ENCODE measurements at regions not wholly inside any gene's neighbourhood (a gene's known extent, or its start where the extent isn't known, plus 50 kb on each side); places are given as distances from the start of the nearest gene placed in this dataset.

- TF ChIP-seq RAD21 (IDR thresholded peaks at IDR 0.05; ENCODE audit: low read depth) (no peak), EP300 (IDR thresholded peaks at IDR 0.05; ENCODE audit: borderline replicate concordance) (no peak), NFIC (IDR thresholded peaks at IDR 0.05) (no peak)
These were observed 197.8 kb upstream of the PRKD1 start for GRCh38 chr14:30125322-30125979.

- TF ChIP-seq FOXM1 (IDR thresholded peaks at IDR 0.05; ENCODE audit: borderline replicate concordance, low read depth), result no peak
These were observed 202.2 kb upstream of the PRKD1 start for GRCh38 chr14:30129807-30130206.

GRCh38 chr14:30131581-30132097 lies 204.0 kb upstream of the PRKD1 start:
- TF ChIP-seq TEAD4 (IDR thresholded peaks at IDR 0.05) (no peak), EP300 (IDR thresholded peaks at IDR 0.05; ENCODE audit: borderline replicate concordance) (no peak), NFIC (IDR thresholded peaks at IDR 0.05) (no peak), TAF1 (IDR thresholded peaks at IDR 0.05; ENCODE audit: low read depth) (no peak), USF1 (IDR thresholded peaks at IDR 0.05) (no peak), ZBTB7A (IDR thresholded peaks at IDR 0.05; ENCODE audit: low read depth) (no peak), YY1 (IDR thresholded peaks at IDR 0.05; ENCODE audit: low read depth) (no peak), RAD21 (IDR thresholded peaks at IDR 0.05; ENCODE audit: low read depth) (no peak), FOXM1 (IDR thresholded peaks at IDR 0.05; ENCODE audit: borderline replicate concordance, low read depth) (no peak), REST (IDR thresholded peaks at IDR 0.05; ENCODE audit: low read depth) (no peak), TCF12 (IDR thresholded peaks at IDR 0.05; ENCODE audit: low read depth) (no peak), CEBPB (IDR thresholded peaks at IDR 0.05) (no peak), MAX (IDR thresholded peaks at IDR 0.05) (no peak), CREB1 (IDR thresholded peaks at IDR 0.05; ENCODE audit: low read depth) (no peak), EGR1 (IDR thresholded peaks at IDR 0.05) (no peak)

GRCh38 chr14:30132196-30132595 lies 204.5 kb upstream of the PRKD1 start:
- TF ChIP-seq CREB1 (IDR thresholded peaks at IDR 0.05; ENCODE audit: low read depth) (no peak), YY1 (IDR thresholded peaks at IDR 0.05; ENCODE audit: low read depth) (no peak), REST (IDR thresholded peaks at IDR 0.05; ENCODE audit: low read depth) (no peak), EGR1 (IDR thresholded peaks at IDR 0.05) (no peak), MAX (IDR thresholded peaks at IDR 0.05) (no peak), TAF1 (IDR thresholded peaks at IDR 0.05; ENCODE audit: low read depth) (no peak), CEBPB (IDR thresholded peaks at IDR 0.05) (no peak)

GRCh38 chr14:30134936-30135335 lies 207.3 kb upstream of the PRKD1 start:
- TF ChIP-seq RAD21 (IDR thresholded peaks at IDR 0.05; ENCODE audit: low read depth) (no peak), CEBPB (IDR thresholded peaks at IDR 0.05) (no peak), NFIC (IDR thresholded peaks at IDR 0.05) (no peak), EGR1 (IDR thresholded peaks at IDR 0.05) (no peak), MAX (IDR thresholded peaks at IDR 0.05) (no peak), REST (IDR thresholded peaks at IDR 0.05; ENCODE audit: low read depth) (no peak), ZBTB7A (IDR thresholded peaks at IDR 0.05; ENCODE audit: low read depth) (no peak)
